ENCODE measurements at regions not wholly inside any gene's neighbourhood (a gene's known extent, or its start where the extent isn't known, plus 50 kb on each side); places are given as distances from the start of the nearest gene placed in this dataset.

GRCh38 chr4:171588051-171588545, 225.1 kb upstream of the GALNTL6 start:
- TF ChIP-seq CTCF (conservative IDR thresholded peaks at IDR 0.05) = no peak
- 60 to 90% methylated on average over 1 to 3 of the region's 3 CpGs for WGBS, 2 experiments (ENCODE audit: insufficient coverage in 1 of 2, insufficient read length in 1 of 2)
- H3K27me3 ChIP-seq (ENCODE audit: control insufficient read depth, insufficient read depth, low read length, poor library complexity, severe bottlenecking) = no peaks in the 10 kb centered on the region
- H3K9ac ChIP-seq (ENCODE audit: extremely low read depth, low read length, poor library complexity, severe bottlenecking) = no peak overlapping the region
- no peaks in the 10 kb centered on the region for H3K27me3 Mint-ChIP-seq (ENCODE audit: insufficient read depth)
- peaks cover 7% of the 10 kb centered on the region for H3K4me1 Mint-ChIP-seq
- no peaks in the 10 kb centered on the region for H3K9me3 Mint-ChIP-seq
- no peaks in the 10 kb centered on the region for H3K36me3 Mint-ChIP-seq (ENCODE audit: low read depth)
- H3K4me3 Mint-ChIP-seq = no peak overlapping the region
- no peak overlapping the region for H3K27ac Mint-ChIP-seq
- H3K36me3 ChIP-seq (ENCODE audit: control insufficient read depth, insufficient read depth, low read length) = no peaks in the 10 kb centered on the region
- DNase-seq = no peak
- H3K4me3 ChIP-seq (ENCODE audit: low read length) = no peak overlapping the region
- no peaks in the 10 kb centered on the region for H3K9me3 ChIP-seq (ENCODE audit: control insufficient read depth, low read length)
- peaks cover 3% of the 10 kb centered on the region for H3K4me1 ChIP-seq (ENCODE audit: control insufficient read depth, insufficient read depth, low read length)
- no peak overlapping the region for H3K27ac ChIP-seq (ENCODE audit: low read depth, low read length)

- Mint-ChIP-seq H3K4me1 (peaks cover 7% of the 10 kb centered on the region), H3K4me3 (no peak overlapping the region), H3K27ac (no peak overlapping the region), H3K27me3 (ENCODE audit: insufficient read depth) (no peaks in the 10 kb centered on the region), H3K36me3 (ENCODE audit: low read depth) (no peaks in the 10 kb centered on the region), H3K9me3 (peaks cover 3% of the 10 kb centered on the region)
- Histone ChIP-seq H3K9me3 (ENCODE audit: control insufficient read depth, low read length) (no peaks in the 10 kb centered on the region), H3K4me1 (ENCODE audit: control insufficient read depth, insufficient read depth, low read length) (peaks cover 3% of the 10 kb centered on the region), H3K9ac (ENCODE audit: extremely low read depth, low read length, poor library complexity, severe bottlenecking) (no peak overlapping the region), H3K27me3 (ENCODE audit: control insufficient read depth, insufficient read depth, low read length, poor library complexity, severe bottlenecking) (no peaks in the 10 kb centered on the region), H3K27ac (ENCODE audit: low read depth, low read length) (no peak overlapping the region), H3K36me3 (ENCODE audit: control insufficient read depth, insufficient read depth, low read length) (no peaks in the 10 kb centered on the region), H3K4me3 (ENCODE audit: low read length) (no peak overlapping the region)
- TF ChIP-seq CTCF (conservative IDR thresholded peaks at IDR 0.05) = no peak
- DNase-seq = no peak
Measured at GRCh38 chr4:171583790-171584189, 229.4 kb upstream of the GALNTL6 start.

GRCh38 chr4:171582961-171583581, 230.1 kb upstream of the GALNTL6 start:
- no peak overlapping the region for H3K27ac Mint-ChIP-seq
- TF ChIP-seq CTCF (conservative IDR thresholded peaks at IDR 0.05) = no peak
- no peaks in the 10 kb centered on the region for H3K27me3 Mint-ChIP-seq (ENCODE audit: insufficient read depth)
- peaks cover 3% of the 10 kb centered on the region for H3K9me3 Mint-ChIP-seq
- H3K36me3 Mint-ChIP-seq (ENCODE audit: low read depth) = no peaks in the 10 kb centered on the region
- H3K9me3 ChIP-seq (ENCODE audit: control insufficient read depth, low read length) = no peaks in the 10 kb centered on the region
- H3K27ac ChIP-seq (ENCODE audit: low read depth, low read length) = no peak overlapping the region
- H3K4me1 Mint-ChIP-seq = peaks cover 8% of the 10 kb centered on the region
- no peaks in the 10 kb centered on the region for H3K27me3 ChIP-seq (ENCODE audit: control insufficient read depth, insufficient read depth, low read length, poor library complexity, severe bottlenecking)
- DNase-seq = no peak
- H3K4me1 ChIP-seq (ENCODE audit: control insufficient read depth, insufficient read depth, low read length) = peaks cover 3% of the 10 kb centered on the region
- no peaks in the 10 kb centered on the region for H3K36me3 ChIP-seq (ENCODE audit: control insufficient read depth, insufficient read depth, low read length)
- H3K9ac ChIP-seq (ENCODE audit: extremely low read depth, low read length, poor library complexity, severe bottlenecking) = no peak overlapping the region
- WGBS, 2 experiments (ENCODE audit: insufficient coverage in 1 of 2, insufficient read length in 1 of 2) = 92 to 100% methylated on average over 2 to 4 of the region's 4 CpGs
- no peak overlapping the region for H3K4me3 ChIP-seq (ENCODE audit: low read length)
- no peak overlapping the region for H3K4me3 Mint-ChIP-seq
